ENCODE measurements at regions not wholly inside any gene's neighbourhood (a gene's known extent, or its start where the extent isn't known, plus 50 kb on each side); places are given as distances from the start of the nearest gene placed in this dataset.

DNA sequence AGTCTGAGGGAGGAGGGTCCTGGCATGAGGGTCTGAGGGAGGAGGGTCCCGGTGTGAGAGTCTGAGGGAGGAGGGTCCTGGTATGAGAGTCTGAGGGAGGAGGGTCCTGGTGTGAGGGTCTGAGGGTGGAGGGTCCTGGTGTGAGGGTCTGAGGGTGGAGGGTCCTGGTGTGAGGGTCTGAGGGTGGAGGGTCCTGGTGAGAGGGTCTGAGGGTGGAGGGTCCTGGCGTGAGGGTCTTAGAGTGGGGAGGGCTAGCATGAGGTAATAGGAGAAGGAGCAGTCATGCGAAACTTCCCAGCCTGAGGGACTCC is 194.8 kb downstream of the TEX29 start:
- TF ChIP-seq CTCF (conservative IDR thresholded peaks at IDR 0.05; ENCODE audit: low read length) (no peak), EZH2phosphoT487 (IDR thresholded peaks at IDR 0.05; ENCODE audit: borderline replicate concordance) (no peak)

Measured in Loucy (cell line).